ENCODE measurements at regions not wholly inside any gene's neighbourhood (a gene's known extent, or its start where the extent isn't known, plus 50 kb on each side); places are given as distances from the start of the nearest gene placed in this dataset.

DNA sequence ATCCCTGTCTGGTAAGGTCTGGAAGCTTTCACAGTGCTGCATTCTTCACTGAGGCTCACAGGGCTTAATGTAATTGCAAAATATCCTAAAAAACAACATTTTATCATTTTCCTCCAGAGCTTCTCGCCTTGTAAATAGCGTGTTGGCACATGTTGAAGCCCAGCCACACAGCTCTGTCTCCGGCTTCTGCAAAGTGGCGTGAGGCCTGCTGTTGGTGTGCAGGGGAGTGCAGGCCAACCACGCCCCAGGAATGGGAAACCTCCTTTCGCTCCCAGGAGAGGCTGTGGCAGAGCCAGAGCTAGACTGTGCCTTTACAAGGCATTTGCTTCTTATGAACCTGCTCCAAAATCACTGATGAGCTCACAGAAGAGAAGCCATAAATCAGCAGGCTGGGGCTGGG is 248.2 kb upstream of the MAF start:
- Mint-ChIP-seq H3K36me3 (ENCODE audit: insufficient read depth in 1 of 3, low read depth in 3 of 3) (no peaks in the 10 kb centered on the region), H3K4me3 (no peak overlapping the region), H3K4me1 (peaks cover 0 to 6% of the 10 kb centered on the region in 2 experiments; a peak in 2 of 4 replicates), H3K9me3 (peaks cover 6 to 16% of the 10 kb centered on the region in 2 experiments; a peak in 3 of 5 replicates), H3K27ac (no peak overlapping the region), H3K27me3 (ENCODE audit: low read depth) (peaks cover 2% of the 10 kb centered on the region; the same call in 1 of the 2 replicates)
- H3K23me2 ChIP-seq (ENCODE audit: insufficient read length, low read depth, low read length, poor library complexity, severe bottlenecking) = no peaks in the 10 kb centered on the region
- no peak overlapping the region for H2BK20ac ChIP-seq (ENCODE audit: low read depth, low read length, poor library complexity, severe bottlenecking)
- H3K27ac ChIP-seq (ENCODE audit: insufficient read length, low read depth, low read length) = no peak overlapping the region
- H3K27me3 ChIP-seq (ENCODE audit: insufficient read depth, low read length) = no peaks in the 10 kb centered on the region
- H2BK5ac ChIP-seq (ENCODE audit: insufficient read length, low read length) = no peak overlapping the region
- H2AK5ac ChIP-seq (ENCODE audit: insufficient read length, low read length) = no peak overlapping the region
- TF ChIP-seq, protein P1, sequence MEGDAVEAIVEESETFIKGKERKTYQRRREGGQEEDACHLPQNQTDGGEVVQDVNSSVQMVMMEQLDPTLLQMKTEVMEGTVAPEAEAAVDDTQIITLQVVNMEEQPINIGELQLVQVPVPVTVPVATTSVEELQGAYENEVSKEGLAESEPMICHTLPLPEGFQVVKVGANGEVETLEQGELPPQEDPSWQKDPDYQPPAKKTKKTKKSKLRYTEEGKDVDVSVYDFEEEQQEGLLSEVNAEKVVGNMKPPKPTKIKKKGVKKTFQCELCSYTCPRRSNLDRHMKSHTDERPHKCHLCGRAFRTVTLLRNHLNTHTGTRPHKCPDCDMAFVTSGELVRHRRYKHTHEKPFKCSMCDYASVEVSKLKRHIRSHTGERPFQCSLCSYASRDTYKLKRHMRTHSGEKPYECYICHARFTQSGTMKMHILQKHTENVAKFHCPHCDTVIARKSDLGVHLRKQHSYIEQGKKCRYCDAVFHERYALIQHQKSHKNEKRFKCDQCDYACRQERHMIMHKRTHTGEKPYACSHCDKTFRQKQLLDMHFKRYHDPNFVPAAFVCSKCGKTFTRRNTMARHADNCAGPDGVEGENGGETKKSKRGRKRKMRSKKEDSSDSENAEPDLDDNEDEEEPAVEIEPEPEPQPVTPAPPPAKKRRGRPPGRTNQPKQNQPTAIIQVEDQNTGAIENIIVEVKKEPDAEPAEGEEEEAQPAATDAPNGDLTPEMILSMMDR (conservative IDR thresholded peaks at IDR 0.05) = no peak
- no peaks in the 10 kb centered on the region for H3K79me2 ChIP-seq (ENCODE audit: insufficient read depth, low read length)
- H2BK12ac ChIP-seq (ENCODE audit: insufficient read length, low read depth, low read length) = no peak overlapping the region
- H3K4ac ChIP-seq (ENCODE audit: low read depth, low read length) = no peak overlapping the region
- no peak overlapping the region for H2BK15ac ChIP-seq (ENCODE audit: low read depth, low read length)
- H3K4me1 ChIP-seq (ENCODE audit: insufficient read depth, low read length) = no peaks in the 10 kb centered on the region
- no peak overlapping the region for H2AFZ ChIP-seq (ENCODE audit: low read length)
- H4K8ac ChIP-seq (replicated peaks; ENCODE audit: insufficient read length, low read depth, low read length) = no peak overlapping the region
- WGBS (ENCODE audit: extremely low coverage, insufficient read length, low lambda C conversion rate) = no CpG with 5 or more reads among the region's 6 CpGs
- H3T11ph ChIP-seq (ENCODE audit: low read length) = no peak overlapping the region
- H4K20me1 ChIP-seq (ENCODE audit: control insufficient read depth, insufficient read depth, insufficient read length) = no peaks in the 10 kb centered on the region
- no peak overlapping the region for H3K23ac ChIP-seq (ENCODE audit: insufficient read length, low read depth, low read length)
- no peak overlapping the region for H4K5ac ChIP-seq (ENCODE audit: insufficient read length, low read depth, low read length)
- no peak overlapping the region for H4K91ac ChIP-seq (ENCODE audit: insufficient read length, low read depth, low read length)
- H3K14ac ChIP-seq (ENCODE audit: insufficient read depth, low read length) = no peak overlapping the region
- no peak overlapping the region for H3K56ac ChIP-seq (ENCODE audit: insufficient read length, low read depth, low read length)
- no peak overlapping the region for H3K4me2 ChIP-seq (ENCODE audit: insufficient read depth, insufficient read length, low read length)
- H3K9me3 ChIP-seq (ENCODE audit: control insufficient read depth, low read depth, low read length) = no peaks in the 10 kb centered on the region
- DNase-seq = no peak
- no peak overlapping the region for H2BK120ac ChIP-seq (ENCODE audit: low read depth, low read length, poor library complexity, severe bottlenecking)
- no peak overlapping the region for H3K18ac ChIP-seq (ENCODE audit: insufficient read length, low read depth, low read length)
- H3K9ac ChIP-seq (ENCODE audit: extremely low read depth, insufficient read length, low read length) = no peak overlapping the region
- H3K79me1 ChIP-seq (ENCODE audit: insufficient read depth, low read depth, low read length, poor library complexity, severe bottlenecking) = no peaks in the 10 kb centered on the region

All from H9 (cell line).